ENCODE measurements at regions not wholly inside any gene's neighbourhood (a gene's known extent, or its start where the extent isn't known, plus 50 kb on each side); places are given as distances from the start of the nearest gene placed in this dataset.

- H2BK5ac ChIP-seq (ENCODE audit: low read length): no peak overlapping the region
- H3K27ac ChIP-seq (replicated peaks; ENCODE audit: low read length): no peak overlapping the region
- H2BK12ac ChIP-seq (ENCODE audit: low read length): no peak overlapping the region
- no peaks in the 10 kb centered on the region for H3K79me1 ChIP-seq (ENCODE audit: low read depth, low read length)
- H3K4me1 ChIP-seq (ENCODE audit: control insufficient read depth in 2 of 2, insufficient read depth in 1 of 2, low read depth in 1 of 2, low read length in 2 of 2): peaks cover 1 to 7% of the 10 kb centered on the region in 2 donors
- no peaks in the 10 kb centered on the region for H3K9me3 ChIP-seq (replicated peaks in 1 of 2; ENCODE audit: control insufficient read depth in 2 of 2, insufficient read depth in 1 of 2, low read depth in 1 of 2, low read length in 2 of 2)
- no peak overlapping the region for H3K4me2 ChIP-seq (ENCODE audit: insufficient read depth, low read length, poor library complexity, severe bottlenecking)
- no CpG with 5 or more reads among the region's 5 CpGs for WGBS, 2 donors (ENCODE audit: extremely low coverage in 2 of 2, insufficient read length in 2 of 2, insufficient replicate concordance in 1 of 2)
- H4K8ac ChIP-seq (ENCODE audit: low read depth, low read length): no peak overlapping the region
- H3K18ac ChIP-seq (ENCODE audit: low read length): no peak overlapping the region
- no peak overlapping the region for H2BK15ac ChIP-seq (ENCODE audit: low read length)
- H3K23ac ChIP-seq (ENCODE audit: low read depth, low read length, poor library complexity): no peak overlapping the region
- no peak overlapping the region for H2BK120ac ChIP-seq (ENCODE audit: low read depth, low read length)
- H3K36me3 ChIP-seq (replicated peaks in 1 of 2; ENCODE audit: control insufficient read depth in 2 of 2, insufficient read depth in 2 of 2, low read length in 2 of 2): no peaks in the 10 kb centered on the region
- H2AK5ac ChIP-seq (ENCODE audit: low read depth, low read length): no peak overlapping the region
- no peak overlapping the region for H4K91ac ChIP-seq (ENCODE audit: low read depth, low read length, poor library complexity)
- H3K9ac ChIP-seq (ENCODE audit: low read depth, low read length, poor library complexity): no peak overlapping the region
- no peak overlapping the region for H3K4me3 ChIP-seq (ENCODE audit: low read length in 2 of 2)
- H3K27me3 ChIP-seq (ENCODE audit: control insufficient read depth in 3 of 3, insufficient read depth in 3 of 3, low read depth in 1 of 3, low read length in 3 of 3): no peaks in the 10 kb centered on the region
- no peak overlapping the region for H3K4ac ChIP-seq (ENCODE audit: low read length)
- no peak overlapping the region for H3K14ac ChIP-seq (ENCODE audit: low read length)
- peak overlapping the region; percentile 8 for H2AFZ ChIP-seq (ENCODE audit: low read length)
- no peak for DNase-seq (ENCODE audit: low spot score)
Observed at GRCh38 chr1:239831577-239832355, 259.9 kb upstream of the FMN2 start.

GRCh38 chr1:239833723-239834122 is 258.0 kb upstream of the FMN2 start:
- H4K8ac ChIP-seq (ENCODE audit: low read depth, low read length): no peak overlapping the region
- no peak overlapping the region for H2BK12ac ChIP-seq (ENCODE audit: low read length)
- H3K9ac ChIP-seq (ENCODE audit: low read depth, low read length, poor library complexity): no peak overlapping the region
- no peak overlapping the region for H2AK5ac ChIP-seq (ENCODE audit: low read depth, low read length)
- no peak overlapping the region for H3K14ac ChIP-seq (ENCODE audit: low read length)
- no peaks in the 10 kb centered on the region for H3K9me3 ChIP-seq (replicated peaks in 1 of 2; ENCODE audit: control insufficient read depth in 2 of 2, insufficient read depth in 1 of 2, low read depth in 1 of 2, low read length in 2 of 2)
- H4K91ac ChIP-seq (ENCODE audit: low read depth, low read length, poor library complexity): no peak overlapping the region
- H3K4me2 ChIP-seq (ENCODE audit: insufficient read depth, low read length, poor library complexity, severe bottlenecking): no peak overlapping the region
- no peak for DNase-seq (ENCODE audit: low spot score)
- H3K23ac ChIP-seq (ENCODE audit: low read depth, low read length, poor library complexity): no peak overlapping the region
- no peak overlapping the region for H2BK120ac ChIP-seq (ENCODE audit: low read depth, low read length)
- peaks cover 1 to 7% of the 10 kb centered on the region in 2 donors for H3K4me1 ChIP-seq (ENCODE audit: control insufficient read depth in 2 of 2, insufficient read depth in 1 of 2, low read depth in 1 of 2, low read length in 2 of 2)
- no peak overlapping the region for H3K18ac ChIP-seq (ENCODE audit: low read length)
- H2BK15ac ChIP-seq (ENCODE audit: low read length): no peak overlapping the region
- H2AFZ ChIP-seq (ENCODE audit: low read length): no peak overlapping the region
- WGBS, 2 donors (ENCODE audit: extremely low coverage in 2 of 2, insufficient read length in 2 of 2, insufficient replicate concordance in 1 of 2): no CpG with 5 or more reads among the region's 2 CpGs
- no peaks in the 10 kb centered on the region for H3K79me1 ChIP-seq (ENCODE audit: low read depth, low read length)
- no peak overlapping the region for H3K4ac ChIP-seq (ENCODE audit: low read length)
- H2BK5ac ChIP-seq (ENCODE audit: low read length): no peak overlapping the region
- H3K36me3 ChIP-seq (replicated peaks in 1 of 2; ENCODE audit: control insufficient read depth in 2 of 2, insufficient read depth in 2 of 2, low read length in 2 of 2): no peaks in the 10 kb centered on the region
- no peak overlapping the region for H3K4me3 ChIP-seq (ENCODE audit: low read length in 2 of 2)
- no peak overlapping the region for H3K27ac ChIP-seq (replicated peaks; ENCODE audit: low read length)
- no peaks in the 10 kb centered on the region for H3K27me3 ChIP-seq (ENCODE audit: control insufficient read depth in 3 of 3, insufficient read depth in 3 of 3, low read depth in 1 of 3, low read length in 3 of 3)

- no peak overlapping the region for H4K8ac ChIP-seq (ENCODE audit: low read depth, low read length)
- H3K14ac ChIP-seq (ENCODE audit: low read length): no peak overlapping the region
- H3K79me1 ChIP-seq (ENCODE audit: low read depth, low read length): no peaks in the 10 kb centered on the region
- H3K27me3 ChIP-seq (ENCODE audit: control insufficient read depth in 3 of 3, insufficient read depth in 3 of 3, low read depth in 1 of 3, low read length in 3 of 3): no peaks in the 10 kb centered on the region
- no peak overlapping the region for H3K27ac ChIP-seq (replicated peaks; ENCODE audit: low read length)
- H3K36me3 ChIP-seq (replicated peaks in 1 of 2; ENCODE audit: control insufficient read depth in 2 of 2, insufficient read depth in 2 of 2, low read length in 2 of 2): no peaks in the 10 kb centered on the region
- H2AFZ ChIP-seq (ENCODE audit: low read length): no peak overlapping the region
- no peak overlapping the region for H3K18ac ChIP-seq (ENCODE audit: low read length)
- no peak overlapping the region for H2AK5ac ChIP-seq (ENCODE audit: low read depth, low read length)
- H3K4me2 ChIP-seq (ENCODE audit: insufficient read depth, low read length, poor library complexity, severe bottlenecking): no peak overlapping the region
- peaks cover 5% of the 10 kb centered on the region in 2 donors for H3K4me1 ChIP-seq (ENCODE audit: control insufficient read depth in 2 of 2, insufficient read depth in 1 of 2, low read depth in 1 of 2, low read length in 2 of 2)
- no peak overlapping the region for H2BK12ac ChIP-seq (ENCODE audit: low read length)
- H3K4me3 ChIP-seq (ENCODE audit: low read length in 2 of 2): no peak overlapping the region
- H3K23ac ChIP-seq (ENCODE audit: low read depth, low read length, poor library complexity): no peak overlapping the region
- no peak for DNase-seq (ENCODE audit: low spot score)
- no peaks in the 10 kb centered on the region for H3K9me3 ChIP-seq (replicated peaks in 1 of 2; ENCODE audit: control insufficient read depth in 2 of 2, insufficient read depth in 1 of 2, low read depth in 1 of 2, low read length in 2 of 2)
- no peak overlapping the region for H2BK120ac ChIP-seq (ENCODE audit: low read depth, low read length)
- H3K9ac ChIP-seq (ENCODE audit: low read depth, low read length, poor library complexity): no peak overlapping the region
- H2BK15ac ChIP-seq (ENCODE audit: low read length): no peak overlapping the region
- no peak overlapping the region for H4K91ac ChIP-seq (ENCODE audit: low read depth, low read length, poor library complexity)
- H3K4ac ChIP-seq (ENCODE audit: low read length): no peak overlapping the region
- WGBS, 2 donors (ENCODE audit: extremely low coverage in 2 of 2, insufficient read length in 2 of 2, insufficient replicate concordance in 1 of 2): no CpG with 5 or more reads among the region's 7 CpGs
- H2BK5ac ChIP-seq (ENCODE audit: low read length): no peak overlapping the region
Observed at GRCh38 chr1:239835946-239836440, 255.7 kb upstream of the FMN2 start.

- H2AK5ac ChIP-seq (ENCODE audit: low read depth, low read length): no peak overlapping the region
- no peak overlapping the region for H4K91ac ChIP-seq (ENCODE audit: low read depth, low read length, poor library complexity)
- no peaks in the 10 kb centered on the region for H3K36me3 ChIP-seq (replicated peaks in 1 of 2; ENCODE audit: control insufficient read depth in 2 of 2, insufficient read depth in 2 of 2, low read length in 2 of 2)
- no peak overlapping the region for H3K4me2 ChIP-seq (ENCODE audit: insufficient read depth, low read length, poor library complexity, severe bottlenecking)
- no peak overlapping the region for H2AFZ ChIP-seq (ENCODE audit: low read length)
- H2BK15ac ChIP-seq (ENCODE audit: low read length): no peak overlapping the region
- no peaks in the 10 kb centered on the region for H3K79me1 ChIP-seq (ENCODE audit: low read depth, low read length)
- H3K23ac ChIP-seq (ENCODE audit: low read depth, low read length, poor library complexity): no peak overlapping the region
- no peak overlapping the region for H3K18ac ChIP-seq (ENCODE audit: low read length)
- H3K4me1 ChIP-seq (ENCODE audit: control insufficient read depth in 2 of 2, insufficient read depth in 1 of 2, low read depth in 1 of 2, low read length in 2 of 2): peaks cover 0 to 6% of the 10 kb centered on the region in 2 donors
- WGBS, 2 donors (ENCODE audit: extremely low coverage in 2 of 2, insufficient read length in 2 of 2, insufficient replicate concordance in 1 of 2): no CpG with 5 or more reads among the region's 1 CpG
- no peak overlapping the region for H3K14ac ChIP-seq (ENCODE audit: low read length)
- no peaks in the 10 kb centered on the region for H3K9me3 ChIP-seq (replicated peaks in 1 of 2; ENCODE audit: control insufficient read depth in 2 of 2, insufficient read depth in 1 of 2, low read depth in 1 of 2, low read length in 2 of 2)
- no peak for DNase-seq (ENCODE audit: low spot score)
- no peak overlapping the region for H2BK120ac ChIP-seq (ENCODE audit: low read depth, low read length)
- no peak overlapping the region for H2BK5ac ChIP-seq (ENCODE audit: low read length)
- H3K4ac ChIP-seq (ENCODE audit: low read length): no peak overlapping the region
- no peak overlapping the region for H3K9ac ChIP-seq (ENCODE audit: low read depth, low read length, poor library complexity)
- H3K27ac ChIP-seq (replicated peaks; ENCODE audit: low read length): no peak overlapping the region
- H2BK12ac ChIP-seq (ENCODE audit: low read length): no peak overlapping the region
- no peaks in the 10 kb centered on the region for H3K27me3 ChIP-seq (ENCODE audit: control insufficient read depth in 3 of 3, insufficient read depth in 3 of 3, low read depth in 1 of 3, low read length in 3 of 3)
- H3K4me3 ChIP-seq (ENCODE audit: low read length in 2 of 2): no peak overlapping the region
- no peak overlapping the region for H4K8ac ChIP-seq (ENCODE audit: low read depth, low read length)
Observed at GRCh38 chr1:239840336-239840735, 251.3 kb upstream of the FMN2 start.
